HG02981 (cell line): ENCODE measurements at regions not wholly inside any gene's neighbourhood (a gene's known extent, or its start where the extent isn't known, plus 50 kb on each side); places are given as distances from the start of the nearest gene placed in this dataset.

ENCODE experiments used
- ATAC-seq: cut with Tn5 transposase; IDR thresholded peaks from one replicate; pipeline ENCODE4 v1.9.1; 2021; ENCODE audit warnings: mild to moderate bottlenecking, moderate library complexity; ENCODE audit not compliant: unreplicated experiment

- no peak for ATAC-seq
Observed at GRCh38 chr6:126091466-126091865, 105.1 kb downstream of the TRMT11 start.

GRCh38 chr6:126093108-126093507 lies 106.8 kb downstream of the TRMT11 start:
- no peak for ATAC-seq

GRCh38 chr6:126094411-126094810 lies 108.1 kb downstream of the TRMT11 start:
- no peak for ATAC-seq

GRCh38 chr6:126100386-126100785 lies 114.0 kb downstream of the TRMT11 start:
- ATAC-seq = no peak

GRCh38 chr6:126102358-126102757 lies 116.0 kb downstream of the TRMT11 start:
- no peak for ATAC-seq

GRCh38 chr6:126103993-126104392 lies 117.7 kb downstream of the TRMT11 start:
- no peak for ATAC-seq

- no peak for ATAC-seq
Observed at GRCh38 chr6:126107475-126108166, 121.3 kb downstream of the TRMT11 start.

GRCh38 chr6:126110512-126111270 lies 124.4 kb downstream of the TRMT11 start:
- no peak for ATAC-seq

GRCh38 chr6:126111327-126111726 lies 125.0 kb downstream of the TRMT11 start:
- ATAC-seq = no peak

- no peak for ATAC-seq
Observed at GRCh38 chr6:126112171-126112632, 125.9 kb downstream of the TRMT11 start.

GRCh38 chr6:126113261-126113660 lies 126.9 kb downstream of the TRMT11 start:
- no peak for ATAC-seq

- no peak for ATAC-seq
Observed at GRCh38 chr6:126117251-126117650, 130.9 kb downstream of the TRMT11 start.

- no peak for ATAC-seq
Observed at GRCh38 chr6:126118058-126118755, 131.9 kb downstream of the TRMT11 start.

GRCh38 chr6:126118936-126119335 lies 132.6 kb downstream of the TRMT11 start:
- no peak for ATAC-seq

- ATAC-seq = no peak
Observed at GRCh38 chr6:126123226-126123625, 136.9 kb downstream of the TRMT11 start.

- no peak for ATAC-seq
Observed at GRCh38 chr6:126127659-126128058, 141.3 kb downstream of the TRMT11 start.

- no peak for ATAC-seq
Observed at GRCh38 chr6:126131246-126131645, 144.9 kb downstream of the TRMT11 start.

GRCh38 chr6:126133984-126134383 lies 147.6 kb downstream of the TRMT11 start:
- no peak for ATAC-seq

GRCh38 chr6:126134491-126134890 lies 148.2 kb downstream of the TRMT11 start:
- ATAC-seq = no peak

GRCh38 chr6:126140015-126140414 lies 153.7 kb downstream of the TRMT11 start:
- no peak for ATAC-seq

GRCh38 chr6:126143761-126144251 lies 157.5 kb downstream of the TRMT11 start:
- ATAC-seq = no peak
